BE2C (cell line): ENCODE measurements at regions not wholly inside any gene's neighbourhood (a gene's known extent, or its start where the extent isn't known, plus 50 kb on each side); places are given as distances from the start of the nearest gene placed in this dataset.

Experiments used
- DNase-seq: peaks from one replicate; pipeline ENCODE4 v3.0.0-alpha.2; 2020
- H3K27me3 ChIP-seq: fragments of 250-450 bp; sonication (Bioruptor Pico); 2 replicates; pipeline ENCODE4 v1.5.1; 2020; ENCODE audit warnings: mild to moderate bottlenecking
- H3K36me3 ChIP-seq: fragments of 250-450 bp; sonication (Bioruptor Pico); 2 replicates; pipeline ENCODE4 v1.5.1; 2020; ENCODE audit warnings: mild to moderate bottlenecking
- H3K4me1 ChIP-seq: fragments of 250-450 bp; sonication (Bioruptor Pico); 2 replicates; pipeline ENCODE4 v1.5.1; 2020
- H3K4me3 ChIP-seq: 2 replicates; pipeline ENCODE4 v1.5.1; 2011; ENCODE audit warnings: low read depth, low read length
- H3K9me3 ChIP-seq: fragments of 250-450 bp; sonication (Bioruptor Pico); 2 replicates; pipeline ENCODE4 v1.5.1; 2020
- CTCF ChIP-seq: IDR thresholded peaks from 2 replicates; pipeline ENCODE4 v1.5.1; 2012; ENCODE audit warnings: mild to moderate bottlenecking, low read depth, low read length

DNA sequence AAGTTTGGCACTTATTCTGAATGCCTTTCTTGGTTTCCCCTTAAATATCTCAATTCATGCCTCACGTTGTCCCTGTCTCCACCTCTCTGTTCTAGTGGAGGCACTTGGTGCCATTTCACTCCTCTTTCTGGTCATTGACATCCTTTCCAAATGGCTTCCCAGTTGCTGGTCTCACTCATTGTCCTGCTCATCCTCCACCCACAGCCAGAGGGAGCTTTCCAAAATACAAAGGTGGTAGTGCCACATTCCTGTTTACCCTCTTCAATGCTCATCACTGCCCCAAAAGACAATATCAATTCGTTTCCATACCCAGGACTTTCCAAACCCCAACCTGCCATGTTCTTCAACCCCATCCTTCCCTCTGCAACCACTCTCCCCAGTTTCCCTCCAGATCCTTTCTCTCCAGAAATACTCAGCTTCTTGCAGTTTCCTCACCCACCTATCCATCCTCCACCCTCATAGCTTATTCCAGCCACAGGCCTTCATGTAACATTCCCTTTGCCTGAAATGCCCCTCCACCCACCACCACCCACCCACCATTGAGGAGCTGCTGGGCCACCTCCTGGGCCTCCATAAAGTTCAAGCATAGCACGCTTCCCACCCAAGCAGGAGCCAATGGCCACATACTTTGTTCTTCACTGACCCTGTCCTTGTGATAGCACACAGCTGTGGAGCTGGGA, 63.1 kb upstream of the ADRB1 start:
- no peak overlapping the region for H3K4me3 ChIP-seq
- TF ChIP-seq CTCF, result peak; percentile 40
- DNase-seq, result no peak
- H3K36me3 ChIP-seq, result no peaks in the 10 kb centered on the region
- no peaks in the 10 kb centered on the region for H3K27me3 ChIP-seq
- no peaks in the 10 kb centered on the region for H3K4me1 ChIP-seq
- no peaks in the 10 kb centered on the region for H3K9me3 ChIP-seq

GRCh38 chr10:113982296-113982695, 61.4 kb upstream of the ADRB1 start:
- Histone ChIP-seq H3K9me3 (no peaks in the 10 kb centered on the region), H3K4me1 (no peaks in the 10 kb centered on the region), H3K4me3 (no peak overlapping the region), H3K36me3 (no peaks in the 10 kb centered on the region), H3K27me3 (no peaks in the 10 kb centered on the region)
- DNase-seq, result no peak
- TF ChIP-seq CTCF, result no peak

DNA sequence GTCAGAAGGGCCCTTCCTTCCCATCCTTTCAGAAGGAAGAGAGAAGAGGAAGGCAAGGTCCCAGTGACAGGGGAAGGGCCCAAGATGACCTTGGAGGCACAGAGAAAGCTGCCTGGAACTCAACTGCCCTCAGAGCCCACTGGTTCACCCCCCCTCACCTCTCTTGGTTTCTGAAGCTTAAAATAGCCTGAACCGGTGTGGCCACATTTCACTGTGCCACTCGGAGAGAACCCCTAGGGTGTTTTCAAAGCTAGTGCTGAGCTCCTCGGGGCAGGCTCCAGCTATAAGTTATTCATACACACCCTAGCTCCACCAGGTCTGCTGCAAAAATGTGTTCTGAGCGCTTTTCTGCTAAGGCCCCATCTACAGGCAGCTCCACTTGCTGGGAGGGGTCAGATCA, 60.9 kb upstream of the ADRB1 start:
- no peak for TF ChIP-seq CTCF
- DNase-seq, result no peak
- Histone ChIP-seq H3K27me3 (no peaks in the 10 kb centered on the region), H3K9me3 (no peaks in the 10 kb centered on the region), H3K4me3 (no peak overlapping the region), H3K4me1 (no peaks in the 10 kb centered on the region), H3K36me3 (no peaks in the 10 kb centered on the region)

GRCh38 chr10:113983552-113983951, 60.1 kb upstream of the ADRB1 start:
- Histone ChIP-seq H3K27me3 (no peaks in the 10 kb centered on the region), H3K36me3 (no peaks in the 10 kb centered on the region), H3K4me3 (no peak overlapping the region), H3K9me3 (no peaks in the 10 kb centered on the region), H3K4me1 (no peaks in the 10 kb centered on the region)
- no peak for TF ChIP-seq CTCF
- no peak for DNase-seq

DNA sequence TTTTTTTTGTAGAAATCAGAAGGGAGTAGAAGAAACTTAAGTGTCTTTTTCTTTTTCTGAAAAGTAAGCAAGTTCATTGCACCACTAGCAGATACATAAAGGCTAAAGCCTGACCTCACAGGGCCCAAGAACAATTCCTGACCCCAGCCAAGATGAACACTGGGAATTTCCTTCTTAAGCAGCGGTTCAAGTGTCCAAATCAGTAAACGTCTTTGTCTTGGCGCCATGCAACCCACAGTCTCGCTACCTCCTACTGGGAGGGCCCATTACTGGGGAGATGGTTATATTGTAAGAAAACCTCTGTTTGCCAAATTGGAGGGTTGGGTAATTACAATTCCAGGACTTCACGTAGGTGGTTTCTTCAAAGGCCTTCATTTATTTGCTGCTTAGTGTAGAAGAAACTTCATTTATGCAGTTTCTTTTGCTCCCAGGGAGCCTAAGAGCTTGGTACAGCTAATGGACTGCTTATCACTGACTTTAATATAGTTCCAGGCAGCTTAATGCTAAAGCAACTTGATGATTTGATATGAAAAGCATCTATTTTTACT, 58.3 kb upstream of the ADRB1 start:
- Histone ChIP-seq H3K4me1 (no peaks in the 10 kb centered on the region), H3K4me3 (no peak overlapping the region), H3K27me3 (no peaks in the 10 kb centered on the region), H3K9me3 (no peaks in the 10 kb centered on the region), H3K36me3 (no peaks in the 10 kb centered on the region)
- no peak for DNase-seq
- TF ChIP-seq CTCF, result no peak

- no peak overlapping the region for H3K4me3 ChIP-seq
- no peaks in the 10 kb centered on the region for H3K36me3 ChIP-seq
- DNase-seq, result no peak
- H3K27me3 ChIP-seq, result no peaks in the 10 kb centered on the region
- no peaks in the 10 kb centered on the region for H3K9me3 ChIP-seq
- TF ChIP-seq CTCF, result no peak
- no peaks in the 10 kb centered on the region for H3K4me1 ChIP-seq
These were observed 57.4 kb upstream of the ADRB1 start for GRCh38 chr10:113986316-113986715.
